PC-3 (cell line): ENCODE measurements at regions not wholly inside any gene's neighbourhood (a gene's known extent, or its start where the extent isn't known, plus 50 kb on each side); places are given as distances from the start of the nearest gene placed in this dataset.

ENCODE experiments used
- CTCF ChIP-seq: fragments of 300-600 bp; sonication (generic); conservative IDR thresholded peaks from 2 replicates; pipeline ENCODE4 v1.5.1; 2017; ENCODE audit warnings: antibody characterized with exemption, low read depth, mild to moderate bottlenecking, low read length
- EZH2 ChIP-seq: fragments of 300-600 bp; sonication (generic); IDR thresholded peaks from one replicate; pipeline ENCODE4 v1.6.1; 2017; ENCODE audit warnings: antibody characterized with exemption, mild to moderate bottlenecking, low read length; ENCODE audit not compliant: unreplicated experiment
- EZH2phosphoT487 ChIP-seq: fragments of 300-600 bp; sonication (generic); IDR thresholded peaks from 2 replicates; pipeline ENCODE4 v1.6.1; 2018; ENCODE audit warnings: mild to moderate bottlenecking, antibody characterized with exemption, low read length, borderline replicate concordance

GRCh38 chr5:155459889-155460500 lies 446.4 kb downstream of the KIF4B start:
- TF ChIP-seq CTCF, result no peak
- TF ChIP-seq EZH2, result no peak
- TF ChIP-seq EZH2phosphoT487, result no peak
